ENCODE measurements at regions not wholly inside any gene's neighbourhood (a gene's known extent, or its start where the extent isn't known, plus 50 kb on each side); places are given as distances from the start of the nearest gene placed in this dataset.

- TF ChIP-seq CTCF (IDR thresholded peaks at IDR 0.05): no peak
- no peak for TF ChIP-seq POLR2A (IDR thresholded peaks at IDR 0.05)
These were observed 1386.2 kb upstream of the ACVR2A start for GRCh38 chr2:146458585-146458984.
